GM18861 (cell line): ENCODE measurements at regions not wholly inside any gene's neighbourhood (a gene's known extent, or its start where the extent isn't known, plus 50 kb on each side); places are given as distances from the start of the nearest gene placed in this dataset.

Experiments
- ATAC-seq: cut with Tn5 transposase; IDR thresholded peaks from one replicate; pipeline ENCODE4 v1.9.1; 2021; ENCODE audit not compliant: unreplicated experiment

GRCh38 chr4:23741681-23742191 lies 148.1 kb downstream of the PPARGC1A start:
- ATAC-seq: no peak

GRCh38 chr4:23737571-23737970 lies 152.3 kb downstream of the PPARGC1A start:
- ATAC-seq: no peak

- ATAC-seq: no peak
These were observed 153.4 kb downstream of the PPARGC1A start for GRCh38 chr4:23736466-23736865.

- ATAC-seq: no peak
These were observed 155.8 kb downstream of the PPARGC1A start for GRCh38 chr4:23734000-23734399.

- ATAC-seq: no peak
These were observed 156.4 kb downstream of the PPARGC1A start for GRCh38 chr4:23733476-23733875.

GRCh38 chr4:23730998-23731397 lies 158.8 kb downstream of the PPARGC1A start:
- ATAC-seq: no peak

- ATAC-seq: no peak
These were observed 160.9 kb downstream of the PPARGC1A start for GRCh38 chr4:23728971-23729370.

- no peak for ATAC-seq
These were observed 161.5 kb downstream of the PPARGC1A start for GRCh38 chr4:23728393-23728792.

GRCh38 chr4:23720556-23720955 lies 169.3 kb downstream of the PPARGC1A start:
- no peak for ATAC-seq

- no peak for ATAC-seq
These were observed 171.4 kb downstream of the PPARGC1A start for GRCh38 chr4:23718435-23718834.

- no peak for ATAC-seq
These were observed 172.2 kb downstream of the PPARGC1A start for GRCh38 chr4:23717528-23718248.

GRCh38 chr4:23710298-23710697 lies 179.5 kb downstream of the PPARGC1A start:
- no peak for ATAC-seq

GRCh38 chr4:23707652-23708026 lies 182.2 kb downstream of the PPARGC1A start:
- no peak for ATAC-seq

GRCh38 chr4:23706972-23707651 lies 182.7 kb downstream of the PPARGC1A start:
- no peak for ATAC-seq

GRCh38 chr4:23700197-23700596 lies 189.7 kb downstream of the PPARGC1A start:
- ATAC-seq: no peak

GRCh38 chr4:23697722-23698121 lies 192.1 kb downstream of the PPARGC1A start:
- no peak for ATAC-seq

- ATAC-seq: no peak
These were observed 192.8 kb downstream of the PPARGC1A start for GRCh38 chr4:23697001-23697528.

- no peak for ATAC-seq
These were observed 203.5 kb downstream of the PPARGC1A start for GRCh38 chr4:23686169-23686897.

GRCh38 chr4:23685471-23685870 lies 204.4 kb downstream of the PPARGC1A start:
- no peak for ATAC-seq

- ATAC-seq: no peak
These were observed 209.0 kb downstream of the PPARGC1A start for GRCh38 chr4:23680671-23681518.

GRCh38 chr4:23674694-23675093 lies 215.2 kb downstream of the PPARGC1A start:
- no peak for ATAC-seq
